ENCODE measurements at regions not wholly inside any gene's neighbourhood (a gene's known extent, or its start where the extent isn't known, plus 50 kb on each side); places are given as distances from the start of the nearest gene placed in this dataset.

DNA sequence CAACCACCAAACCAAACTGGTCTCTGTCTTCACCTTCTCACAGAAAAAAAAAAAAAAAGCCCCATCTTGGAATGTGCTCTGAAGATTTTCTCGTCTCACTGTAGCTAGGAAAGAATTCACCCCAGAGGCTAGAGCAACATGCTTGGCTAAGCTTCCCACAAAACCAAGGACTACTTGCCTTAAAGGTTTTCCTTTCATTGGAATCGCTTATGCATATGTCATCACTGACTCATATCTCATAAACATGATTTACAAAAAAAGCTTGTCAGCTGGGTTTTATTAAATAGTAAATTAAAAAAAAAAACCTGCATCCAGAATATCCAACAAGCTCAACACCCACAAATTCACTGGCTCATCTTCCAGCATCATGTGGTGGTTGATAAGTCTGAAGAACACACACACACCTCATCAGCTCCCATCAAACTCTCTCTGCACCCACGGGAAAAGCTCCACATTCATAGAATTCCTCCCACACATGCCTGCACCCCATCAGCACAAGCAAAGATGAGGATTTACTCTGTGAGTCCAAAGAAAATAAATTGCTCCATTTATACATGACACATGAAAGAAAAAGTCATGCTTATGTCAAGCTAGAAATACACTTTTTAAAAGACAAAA lies 182.0 kb upstream of the TRIB2 start:
- Mint-ChIP-seq H3K27me3 (no peaks in the 10 kb centered on the region), H3K9me3 (no peaks in the 10 kb centered on the region), H3K4me1 (ENCODE audit: low read depth) (peaks cover 18% of the 10 kb centered on the region), H3K4me3 (no peak overlapping the region), H3K27ac (no peak overlapping the region), H3K36me3 (ENCODE audit: low read depth) (no peaks in the 10 kb centered on the region)
- TF ChIP-seq, protein P1, sequence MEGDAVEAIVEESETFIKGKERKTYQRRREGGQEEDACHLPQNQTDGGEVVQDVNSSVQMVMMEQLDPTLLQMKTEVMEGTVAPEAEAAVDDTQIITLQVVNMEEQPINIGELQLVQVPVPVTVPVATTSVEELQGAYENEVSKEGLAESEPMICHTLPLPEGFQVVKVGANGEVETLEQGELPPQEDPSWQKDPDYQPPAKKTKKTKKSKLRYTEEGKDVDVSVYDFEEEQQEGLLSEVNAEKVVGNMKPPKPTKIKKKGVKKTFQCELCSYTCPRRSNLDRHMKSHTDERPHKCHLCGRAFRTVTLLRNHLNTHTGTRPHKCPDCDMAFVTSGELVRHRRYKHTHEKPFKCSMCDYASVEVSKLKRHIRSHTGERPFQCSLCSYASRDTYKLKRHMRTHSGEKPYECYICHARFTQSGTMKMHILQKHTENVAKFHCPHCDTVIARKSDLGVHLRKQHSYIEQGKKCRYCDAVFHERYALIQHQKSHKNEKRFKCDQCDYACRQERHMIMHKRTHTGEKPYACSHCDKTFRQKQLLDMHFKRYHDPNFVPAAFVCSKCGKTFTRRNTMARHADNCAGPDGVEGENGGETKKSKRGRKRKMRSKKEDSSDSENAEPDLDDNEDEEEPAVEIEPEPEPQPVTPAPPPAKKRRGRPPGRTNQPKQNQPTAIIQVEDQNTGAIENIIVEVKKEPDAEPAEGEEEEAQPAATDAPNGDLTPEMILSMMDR (IDR thresholded peaks at IDR 0.05) = no peak
- ATAC-seq = no peak
- CTCF ChIA-PET = interaction anchor here (1.0 to 2.2 kb wide), 3 partner anchors 13 to 472 kb away, joined by 3 to 6 read pairs (median 4); partner anchors contain the start of gene TRIB2
- no peak for DNase-seq
- POLR2A ChIA-PET = no interaction called here
- intact Hi-C loops (cut with micrococcal nuclease) = no loop called here

DNA sequence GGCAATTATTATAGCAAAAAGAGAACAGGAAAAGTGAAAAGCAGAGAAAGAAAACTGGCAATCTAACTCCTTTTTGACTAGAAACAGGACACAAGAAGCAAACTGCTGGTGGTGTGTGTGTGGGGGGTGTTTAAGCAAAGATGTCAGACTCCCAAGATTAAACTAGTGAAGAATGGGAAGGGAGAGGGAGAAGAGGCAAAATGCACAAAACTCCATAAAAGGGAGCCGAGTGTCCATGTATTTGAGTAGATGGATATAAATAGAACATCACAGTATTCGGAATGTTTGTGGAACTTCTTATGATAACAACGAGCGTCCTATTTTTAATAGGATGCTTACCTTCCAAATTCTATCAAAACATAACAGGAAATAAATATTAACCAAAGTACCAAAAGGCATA lies 179.8 kb upstream of the TRIB2 start:
- ChIA-PET CTCF (interaction anchor here (1.3 to 2.2 kb wide), 2 partner anchors 39 to 179 kb away, joined by 3 to 6 read pairs; partner anchors contain the start of gene TRIB2), POLR2A (no interaction called here)
- DNase-seq (no peak), ATAC-seq (no peak)
- TF ChIP-seq, protein P1 (IDR thresholded peaks at IDR 0.05) = no peak
- H3K27ac Mint-ChIP-seq = no peak overlapping the region
- intact Hi-C loops (cut with micrococcal nuclease) = no loop called here
- H3K27me3 Mint-ChIP-seq = no peaks in the 10 kb centered on the region
- H3K4me3 Mint-ChIP-seq = no peak overlapping the region
- H3K9me3 Mint-ChIP-seq = no peaks in the 10 kb centered on the region
- H3K36me3 Mint-ChIP-seq (ENCODE audit: low read depth) = no peaks in the 10 kb centered on the region
- peaks cover 18% of the 10 kb centered on the region for H3K4me1 Mint-ChIP-seq (ENCODE audit: low read depth)

DNA sequence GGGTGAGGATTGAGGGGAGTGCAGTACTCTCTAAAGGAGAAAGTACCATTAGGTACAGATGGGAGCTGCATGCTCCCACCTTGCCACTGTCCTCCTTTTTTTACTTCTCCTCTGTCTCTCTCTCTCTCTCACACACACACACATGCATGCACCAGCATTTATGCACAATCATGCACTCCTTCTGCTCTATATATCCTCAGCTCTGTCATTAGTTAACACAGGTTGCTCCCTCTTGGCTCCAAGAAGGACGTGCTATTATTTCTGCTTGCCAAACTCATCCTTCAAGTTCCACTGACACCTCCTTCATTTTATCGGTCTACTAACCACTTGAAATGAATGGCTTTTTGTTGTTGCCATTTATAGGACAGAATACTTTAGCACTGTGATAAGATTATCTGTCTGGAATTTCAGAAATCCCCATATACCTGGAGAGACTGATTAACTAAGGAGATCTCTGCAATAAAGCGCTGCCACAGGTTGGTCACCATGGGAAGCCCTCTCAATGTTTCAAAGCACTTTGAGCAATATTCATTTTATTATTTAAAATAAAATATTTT lies 178.5 kb upstream of the TRIB2 start:
- H3K27ac Mint-ChIP-seq = no peak overlapping the region
- no peak overlapping the region for H3K4me3 Mint-ChIP-seq
- no peaks in the 10 kb centered on the region for H3K27me3 Mint-ChIP-seq
- ATAC-seq = no peak
- POLR2A ChIA-PET = no interaction called here
- CTCF ChIA-PET = no interaction called here
- H3K9me3 Mint-ChIP-seq = no peaks in the 10 kb centered on the region
- peaks cover 14% of the 10 kb centered on the region for H3K4me1 Mint-ChIP-seq (ENCODE audit: low read depth)
- TF ChIP-seq, protein P1 (IDR thresholded peaks at IDR 0.05) = no peak
- DNase-seq = no peak
- no peaks in the 10 kb centered on the region for H3K36me3 Mint-ChIP-seq (ENCODE audit: low read depth)
- intact Hi-C loops (cut with micrococcal nuclease) = no loop called here

DNA sequence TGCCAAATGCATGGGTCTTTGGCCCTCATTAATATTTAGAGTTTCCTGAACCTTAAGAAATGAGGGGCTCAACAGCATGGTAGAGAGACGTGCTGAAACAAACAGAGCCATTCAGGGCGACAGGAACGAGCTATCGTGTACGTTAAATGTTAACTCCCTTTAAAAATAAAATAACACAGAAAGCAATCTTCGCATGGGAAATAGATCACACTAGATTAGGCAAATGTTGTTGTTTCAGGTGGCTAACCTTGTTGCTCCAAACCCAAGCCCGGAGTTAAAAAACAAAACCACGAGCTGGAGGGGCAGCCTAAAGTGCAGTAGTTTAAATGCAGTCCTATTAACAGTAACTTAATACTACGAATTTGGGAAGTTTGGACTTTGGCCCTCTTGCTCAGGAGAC lies 177.4 kb upstream of the TRIB2 start:
- TF ChIP-seq, protein P1 (IDR thresholded peaks at IDR 0.05) = no peak
- Mint-ChIP-seq H3K9me3 (no peaks in the 10 kb centered on the region), H3K27me3 (no peaks in the 10 kb centered on the region), H3K36me3 (ENCODE audit: low read depth) (no peaks in the 10 kb centered on the region), H3K4me1 (ENCODE audit: low read depth) (peaks cover 6% of the 10 kb centered on the region), H3K27ac (no peak overlapping the region), H3K4me3 (no peak overlapping the region)
- intact Hi-C loops (cut with micrococcal nuclease) = no loop called here
- DNase-seq (no peak), ATAC-seq (no peak)
- ChIA-PET POLR2A (no interaction called here), CTCF (no interaction called here)

DNA sequence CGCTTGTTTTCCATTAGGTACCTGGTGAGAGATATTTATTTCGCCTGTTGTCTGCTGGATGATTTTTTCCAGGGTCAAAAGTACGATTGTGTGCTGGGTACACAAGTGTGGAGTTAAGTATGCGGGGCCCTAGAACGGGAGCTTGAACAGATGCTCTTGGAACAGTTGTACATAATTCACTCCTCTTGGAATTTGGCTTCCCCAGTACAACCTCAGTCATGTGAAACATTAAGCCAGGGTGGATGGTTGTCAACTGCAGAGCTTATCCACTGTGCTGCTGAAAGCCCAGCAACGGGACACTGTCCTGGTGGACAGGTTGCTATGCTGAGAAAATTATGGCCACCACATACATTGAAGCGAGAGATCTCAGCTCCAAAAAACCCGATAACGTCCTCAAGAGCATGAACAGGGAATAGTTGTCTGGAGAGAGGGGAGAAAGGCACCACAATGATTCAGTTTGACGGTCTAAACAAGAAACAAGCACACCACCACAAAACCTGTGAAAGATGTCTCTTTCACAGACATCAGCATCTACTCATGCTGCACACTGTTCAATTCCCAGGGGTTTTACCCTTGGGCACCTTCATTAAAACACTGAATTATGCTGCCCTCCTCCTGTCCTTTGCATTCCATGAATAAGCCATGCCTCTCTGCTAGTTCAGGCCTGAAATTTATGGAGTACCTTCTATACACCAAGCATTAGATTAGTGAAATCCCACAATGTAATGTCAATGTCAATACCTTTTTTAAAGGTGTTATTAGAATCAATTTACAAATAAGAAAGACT lies 176.8 kb upstream of the TRIB2 start:
- H3K4me3 Mint-ChIP-seq = no peak overlapping the region
- H3K4me1 Mint-ChIP-seq (ENCODE audit: low read depth) = peaks cover under 1% of the 10 kb centered on the region
- no peak for ATAC-seq
- ChIA-PET CTCF (no interaction called here), POLR2A (no interaction called here)
- H3K9me3 Mint-ChIP-seq = no peaks in the 10 kb centered on the region
- no peak for DNase-seq
- no peaks in the 10 kb centered on the region for H3K27me3 Mint-ChIP-seq
- TF ChIP-seq, protein P1 (IDR thresholded peaks at IDR 0.05) = no peak
- intact Hi-C loops (cut with micrococcal nuclease) = no loop called here
- no peaks in the 10 kb centered on the region for H3K36me3 Mint-ChIP-seq (ENCODE audit: low read depth)
- no peak overlapping the region for H3K27ac Mint-ChIP-seq

Measured in activated CD8-positive, alpha-beta T cell treated with anti-CD3 and anti-CD28 coated beads for 36 hours (primary cell).